B cell (primary cell): ENCODE measurements at regions not wholly inside any gene's neighbourhood (a gene's known extent, or its start where the extent isn't known, plus 50 kb on each side); places are given as distances from the start of the nearest gene placed in this dataset.

ENCODE experiments used
- ATAC-seq: fragments of 200-7000 bp; cut with Tn5 transposase; one replicate; pipeline ENCODE4 v1.10.0; 2021; ENCODE audit warnings: low read depth, mild to moderate bottlenecking, moderate number of reproducible peaks, moderate library complexity
- CTCF ChIA-PET: fragments of 350-600 bp; sonication (Branson Sonifier 250); formaldehyde crosslinking; loops from one replicate; lab custom pipeline; 2021; ENCODE audit warnings: antibody characterized with exemption, inconsistent platforms; lab: Charles Lee
- POLR2A ChIA-PET: fragments of 350-600 bp; sonication (Branson Sonifier 250); formaldehyde crosslinking; loops from one replicate; lab custom pipeline; 2021; ENCODE audit warnings: antibody characterized with exemption; lab: Charles Lee
- DNase-seq: peaks from one replicate; pipeline ENCODE4 v3.0.0; 2013
- H2AFZ ChIP-seq: 2 replicates; pipeline ENCODE4 v1.6.1; 2012; ENCODE audit warnings: mild to moderate bottlenecking, low read depth, low read length; ENCODE audit not compliant: insufficient read depth, poor library complexity, severe bottlenecking
- H3K27ac ChIP-seq, 2 donors: 1 replicate in 1 of 2; 2 replicates in 1 of 2; pipeline ENCODE4 v1.5.1; 2012 to 2013; ENCODE audit warnings: low read length in 2 of 2, mild to moderate bottlenecking in 2 of 2, moderate library complexity in 1 of 2
- H3K27me3 ChIP-seq, 4 experiments: fragments of 200-600 bp in 1 of 4; sonication (generic) in 1 of 4; replicated peaks in 1 of 4; 1 replicate in 2 of 4; 2 replicates in 2 of 4; pipeline versions ENCODE4 v1.6.1 to v1.7.0; 2013 to 2016; ENCODE audit warnings: low read length in 3 of 4, mild to moderate bottlenecking in 2 of 4, mixed read lengths in 1 of 4, moderate library complexity in 1 of 4; ENCODE audit not compliant: insufficient read depth in 4 of 4, control insufficient read depth in 3 of 4; ENCODE audit errors: control extremely low read depth in 1 of 4
- H3K36me3 ChIP-seq, 2 experiments: replicated peaks in 1 of 2; 1 replicate in 1 of 2; 2 replicates in 1 of 2; pipeline versions ENCODE4 v1.6.1 to v1.7.1; 2013; ENCODE audit warnings: low read length in 1 of 2; ENCODE audit not compliant: insufficient read depth in 2 of 2, control insufficient read depth in 1 of 2; ENCODE audit errors: control extremely low read depth in 1 of 2, extremely low read depth in 1 of 2
- H3K4me1 ChIP-seq, 2 donors: fragments of 200-600 bp in 1 of 2; sonication (generic) in 1 of 2; 1 replicate in 1 of 2; 2 replicates in 1 of 2; pipeline versions ENCODE4 v1.5.1 to v1.6.1; 2013 to 2017; ENCODE audit warnings: low read length in 2 of 2; ENCODE audit not compliant: control insufficient read depth in 2 of 2, insufficient read depth in 2 of 2
- H3K4me2 ChIP-seq: replicated peaks from 2 replicates; pipeline ENCODE3; 2012; ENCODE audit warnings: mild to moderate bottlenecking, low read depth, low read length; ENCODE audit not compliant: poor library complexity, severe bottlenecking
- H3K4me3 ChIP-seq, 5 experiments: fragments of 200-600 bp in 1 of 5; sonication (generic) in 1 of 5; 1 replicate in 3 of 5; 2 replicates in 2 of 5; pipeline versions ENCODE4 v1.5.1 to v1.7.0; 2011 to 2016; ENCODE audit warnings: low read length in 4 of 5, mild to moderate bottlenecking in 4 of 5, low read depth in 2 of 5, control low read depth in 1 of 5, moderate library complexity in 1 of 5; ENCODE audit not compliant: insufficient read depth in 1 of 5; ENCODE audit errors: control extremely low read depth in 1 of 5, extremely low read depth in 1 of 5
- H3K79me2 ChIP-seq: fragments of 200-600 bp; sonication (generic); one replicate; pipeline ENCODE4 v1.6.0; 2016; ENCODE audit warnings: low read length; ENCODE audit not compliant: control insufficient read depth, insufficient read depth
- H3K9ac ChIP-seq: fragments of 200-600 bp; sonication (generic); 2 replicates; pipeline ENCODE4 v1.6.1; 2017; ENCODE audit warnings: mild to moderate bottlenecking, low read length, moderate library complexity
- H3K9me3 ChIP-seq, 3 donors: one replicate each; pipeline versions ENCODE4 v1.6.1 to v1.7.1; 2013; ENCODE audit warnings: low read length in 2 of 3; ENCODE audit not compliant: control insufficient read depth in 2 of 3, insufficient read depth in 1 of 3; ENCODE audit errors: control extremely low read depth in 1 of 3
- H4K20me1 ChIP-seq: 2 replicates; pipeline ENCODE4 v1.6.0; 2012; ENCODE audit warnings: mild to moderate bottlenecking, low read length; ENCODE audit not compliant: insufficient read depth, control insufficient read depth, poor library complexity, severe bottlenecking
- H3K27ac Mint-ChIP-seq: one replicate; pipeline ENCODE4 v1.8.0; 2021; ENCODE audit warnings: mixed read lengths
- H3K27me3 Mint-ChIP-seq: one replicate; pipeline ENCODE4 v1.8.0; 2021; ENCODE audit warnings: mixed read lengths
- H3K4me1 Mint-ChIP-seq: one replicate; pipeline ENCODE4 v1.8.0; 2021; ENCODE audit warnings: mixed read lengths
- H3K4me3 Mint-ChIP-seq: one replicate; pipeline ENCODE4 v1.8.0; 2021; ENCODE audit warnings: mixed read lengths
- H3K9me3 Mint-ChIP-seq: one replicate; pipeline ENCODE4 v1.8.0; 2022; ENCODE audit warnings: mixed read lengths; ENCODE audit not compliant: insufficient read depth
- EZH2 ChIP-seq: IDR thresholded peaks from 2 replicates; pipeline ENCODE4 v1.6.1; 2012; ENCODE audit warnings: borderline replicate concordance, low read depth, mild to moderate bottlenecking, moderate library complexity, low read length; ENCODE audit not compliant: insufficient read depth, poor library complexity, severe bottlenecking
- WGBS: methylation state at CpG from one replicate; pipeline ENCODE4 v1.1.5; 2013; ENCODE audit warnings: missing lambda C conversion rate; ENCODE audit not compliant: insufficient coverage; 5-methylcytosine and 5-hydroxymethylcytosine counted together
- intact Hi-C: fragments of 100-400 bp; cut with micrococcal nuclease; formaldehyde crosslinking; loops from one replicate; pipeline ENCODE4 v1.10.0; 2022
- TF ChIP-seq, protein P1 (sequence below): fragments of 200-600 bp; IDR thresholded peaks from one replicate; pipeline ENCODE4 v1.8.0; 2022; ENCODE audit warnings: antibody characterized with exemption, mild to moderate bottlenecking

DNA sequence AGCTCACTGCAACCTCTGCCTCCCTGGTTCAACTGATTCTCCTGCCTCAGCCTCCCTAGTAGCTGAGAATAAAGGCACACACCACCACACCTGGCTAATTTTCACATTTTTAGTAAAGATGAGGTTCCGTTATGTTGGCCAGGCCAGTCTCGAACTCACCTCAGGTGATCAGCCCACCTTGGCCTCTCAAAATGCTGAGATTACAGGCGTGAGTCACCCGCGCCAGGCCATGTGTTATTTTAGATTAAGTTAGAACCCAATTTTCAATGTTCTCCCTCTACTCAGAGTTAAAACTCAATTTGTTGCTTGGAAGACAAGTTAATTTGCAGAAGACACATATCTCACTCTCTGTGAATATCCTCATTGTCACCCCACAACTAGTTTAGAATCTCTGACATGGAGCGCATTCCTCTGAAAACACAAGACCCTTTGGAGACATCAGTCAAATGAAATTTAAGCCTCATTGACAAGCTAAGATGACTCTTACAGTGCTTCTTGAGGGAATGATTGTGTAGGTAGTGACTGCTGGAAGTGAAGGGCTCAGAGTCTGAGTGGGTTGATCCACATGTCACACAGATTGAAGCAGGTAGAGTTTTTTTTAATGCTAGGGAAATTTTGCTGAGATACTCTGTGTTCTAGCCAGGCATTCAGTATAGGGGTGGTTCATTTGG is 60.6 kb upstream of the FRMD4B start:
- Histone ChIP-seq H3K27me3 (no peaks in the 10 kb centered on the region), H3K4me1 (no peaks in the 10 kb centered on the region), H4K20me1 (no peaks in the 10 kb centered on the region), H3K4me2 (no peak overlapping the region), H3K27ac (no peak overlapping the region), H3K4me3 (no peak overlapping the region), H3K79me2 (no peaks in the 10 kb centered on the region), H3K36me3 (no peaks in the 10 kb centered on the region), H3K9ac (no peak overlapping the region), H2AFZ (no peak overlapping the region), H3K9me3 (peaks cover 0 to 3% (median 0%) of the 10 kb centered on the region in 3 donors)
- ChIA-PET POLR2A (no interaction called here), CTCF (no interaction called here)
- Mint-ChIP-seq H3K27me3 (peaks cover 5% of the 10 kb centered on the region), H3K4me1 (no peaks in the 10 kb centered on the region), H3K4me3 (no peak overlapping the region), H3K27ac (no peak overlapping the region), H3K9me3 (no peaks in the 10 kb centered on the region)
- ATAC-seq (no peak), DNase-seq (no peak)
- TF ChIP-seq EZH2, result no peak
- TF ChIP-seq, protein P1, sequence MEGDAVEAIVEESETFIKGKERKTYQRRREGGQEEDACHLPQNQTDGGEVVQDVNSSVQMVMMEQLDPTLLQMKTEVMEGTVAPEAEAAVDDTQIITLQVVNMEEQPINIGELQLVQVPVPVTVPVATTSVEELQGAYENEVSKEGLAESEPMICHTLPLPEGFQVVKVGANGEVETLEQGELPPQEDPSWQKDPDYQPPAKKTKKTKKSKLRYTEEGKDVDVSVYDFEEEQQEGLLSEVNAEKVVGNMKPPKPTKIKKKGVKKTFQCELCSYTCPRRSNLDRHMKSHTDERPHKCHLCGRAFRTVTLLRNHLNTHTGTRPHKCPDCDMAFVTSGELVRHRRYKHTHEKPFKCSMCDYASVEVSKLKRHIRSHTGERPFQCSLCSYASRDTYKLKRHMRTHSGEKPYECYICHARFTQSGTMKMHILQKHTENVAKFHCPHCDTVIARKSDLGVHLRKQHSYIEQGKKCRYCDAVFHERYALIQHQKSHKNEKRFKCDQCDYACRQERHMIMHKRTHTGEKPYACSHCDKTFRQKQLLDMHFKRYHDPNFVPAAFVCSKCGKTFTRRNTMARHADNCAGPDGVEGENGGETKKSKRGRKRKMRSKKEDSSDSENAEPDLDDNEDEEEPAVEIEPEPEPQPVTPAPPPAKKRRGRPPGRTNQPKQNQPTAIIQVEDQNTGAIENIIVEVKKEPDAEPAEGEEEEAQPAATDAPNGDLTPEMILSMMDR, result no peak
- intact Hi-C loops, result no loop called here
- WGBS, result 100% methylated on average over 3 of the region's 6 CpGs

DNA sequence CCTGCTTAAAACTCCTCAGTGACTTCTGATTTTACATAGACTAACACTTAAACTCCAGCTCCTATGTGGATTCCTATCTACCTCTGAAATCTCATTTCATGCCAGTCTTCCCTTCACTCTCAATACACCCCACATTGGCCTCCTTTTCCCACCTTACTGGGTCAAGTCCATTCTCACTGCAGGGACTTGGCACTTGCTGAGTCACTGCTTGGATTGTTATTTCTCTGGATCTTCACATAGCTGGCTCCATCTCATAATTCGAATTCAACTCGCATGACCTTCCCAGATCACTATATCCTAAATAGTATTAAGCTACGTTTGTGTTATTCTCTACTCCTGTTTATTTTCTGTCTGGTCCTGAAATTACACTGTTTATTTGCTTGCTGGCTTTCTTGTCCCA is 59.6 kb upstream of the FRMD4B start:
- 100% methylated on average over 1 of the region's 3 CpGs for WGBS
- Histone ChIP-seq H3K27ac (no peak overlapping the region), H3K4me3 (no peak overlapping the region), H3K27me3 (no peaks in the 10 kb centered on the region), H3K9ac (no peak overlapping the region), H3K36me3 (no peaks in the 10 kb centered on the region), H2AFZ (no peak overlapping the region), H3K79me2 (no peaks in the 10 kb centered on the region), H3K4me1 (no peaks in the 10 kb centered on the region), H3K9me3 (peaks cover 0 to 3% (median 0%) of the 10 kb centered on the region in 3 donors), H4K20me1 (no peaks in the 10 kb centered on the region), H3K4me2 (no peak overlapping the region)
- POLR2A ChIA-PET, result no interaction called here
- CTCF ChIA-PET, result no interaction called here
- Mint-ChIP-seq H3K9me3 (no peaks in the 10 kb centered on the region), H3K27ac (no peak overlapping the region), H3K4me3 (no peak overlapping the region), H3K4me1 (no peaks in the 10 kb centered on the region), H3K27me3 (no peaks in the 10 kb centered on the region)
- intact Hi-C loops, result no loop called here
- DNase-seq, result no peak
- TF ChIP-seq, protein P1, result no peak
- TF ChIP-seq EZH2, result no peak
- ATAC-seq, result no peak
